Hepatocyte (in vitro differentiated cells): ENCODE measurements at regions not wholly inside any gene's neighbourhood (a gene's known extent, or its start where the extent isn't known, plus 50 kb on each side); places are given as distances from the start of the nearest gene placed in this dataset.

Experiments used
- DNase-seq: peaks from one replicate; pipeline ENCODE4 v3.0.0-alpha.2; 2016; ENCODE audit warnings: low spot score
- H2AFZ ChIP-seq: fragments of 200-600 bp; sonication (generic); 2 replicates; pipeline ENCODE4 v1.6.0; 2016; ENCODE audit warnings: antibody characterized with exemption, mild to moderate bottlenecking
- H3K27ac ChIP-seq: fragments of 200-600 bp; sonication (generic); 2 replicates; pipeline ENCODE4 v1.5.1; 2016; ENCODE audit warnings: mild to moderate bottlenecking
- H3K27me3 ChIP-seq: fragments of 200-600 bp; sonication (generic); 2 replicates; pipeline ENCODE4 v1.6.1; 2016
- H3K36me3 ChIP-seq: fragments of 200-600 bp; sonication (generic); replicated peaks from 2 replicates; pipeline ENCODE4 v1.5.1; 2016; ENCODE audit warnings: low read depth; ENCODE audit not compliant: insufficient read depth
- H3K4me1 ChIP-seq: fragments of 200-600 bp; sonication (generic); 2 replicates; pipeline ENCODE4 v1.5.1; 2016; ENCODE audit warnings: mild to moderate bottlenecking, moderate library complexity; ENCODE audit not compliant: insufficient read depth
- H3K4me2 ChIP-seq: fragments of 200-600 bp; sonication (generic); 2 replicates; pipeline ENCODE4 v1.6.0; 2016
- H3K4me3 ChIP-seq: fragments of 200-600 bp; sonication (generic); 2 replicates; pipeline ENCODE4 v1.5.1; 2016; ENCODE audit warnings: mild to moderate bottlenecking
- H3K79me2 ChIP-seq: fragments of 200-600 bp; sonication (generic); 2 replicates; pipeline ENCODE4 v1.6.0; 2017; ENCODE audit warnings: mild to moderate bottlenecking
- H3K9me2 ChIP-seq: fragments of 200-600 bp; sonication (generic); replicated peaks from 2 replicates; pipeline ENCODE4 v1.6.0; 2017; ENCODE audit warnings: mild to moderate bottlenecking; ENCODE audit not compliant: insufficient read depth
- H3K9me3 ChIP-seq: fragments of 200-600 bp; sonication (generic); 2 replicates; pipeline ENCODE4 v1.5.1; 2016; ENCODE audit warnings: low read depth, mild to moderate bottlenecking
- H4K20me1 ChIP-seq: fragments of 200-600 bp; sonication (generic); 2 replicates; pipeline ENCODE4 v1.6.0; 2016; ENCODE audit warnings: mild to moderate bottlenecking; ENCODE audit not compliant: insufficient read depth, poor library complexity, severe bottlenecking
- EZH2 ChIP-seq: fragments of 200-600 bp; sonication (generic); IDR thresholded peaks from 2 replicates; pipeline ENCODE4 v1.6.1; 2016; ENCODE audit warnings: antibody characterized with exemption, mild to moderate bottlenecking, borderline replicate concordance
- EZH2phosphoT487 ChIP-seq: fragments of 200-600 bp; sonication (generic); IDR thresholded peaks from one replicate; pipeline ENCODE4 v1.6.1; 2018; ENCODE audit warnings: antibody characterized with exemption, mild to moderate bottlenecking, low read depth, moderate library complexity; ENCODE audit not compliant: unreplicated experiment, severe bottlenecking
- WGBS: methylation state at CpG from one replicate; pipeline ENCODE4 v1.1.6; 2016; ENCODE audit warnings: low lambda C conversion rate; ENCODE audit errors: missing lambda C conversion rate; 5-methylcytosine and 5-hydroxymethylcytosine counted together
- TF ChIP-seq, protein P1 (sequence below): fragments of 200-600 bp; sonication (generic); IDR thresholded peaks from 2 replicates; pipeline ENCODE4 v1.5.1; 2016; ENCODE audit warnings: antibody characterized with exemption, mild to moderate bottlenecking; ENCODE audit not compliant: poor library complexity

DNA sequence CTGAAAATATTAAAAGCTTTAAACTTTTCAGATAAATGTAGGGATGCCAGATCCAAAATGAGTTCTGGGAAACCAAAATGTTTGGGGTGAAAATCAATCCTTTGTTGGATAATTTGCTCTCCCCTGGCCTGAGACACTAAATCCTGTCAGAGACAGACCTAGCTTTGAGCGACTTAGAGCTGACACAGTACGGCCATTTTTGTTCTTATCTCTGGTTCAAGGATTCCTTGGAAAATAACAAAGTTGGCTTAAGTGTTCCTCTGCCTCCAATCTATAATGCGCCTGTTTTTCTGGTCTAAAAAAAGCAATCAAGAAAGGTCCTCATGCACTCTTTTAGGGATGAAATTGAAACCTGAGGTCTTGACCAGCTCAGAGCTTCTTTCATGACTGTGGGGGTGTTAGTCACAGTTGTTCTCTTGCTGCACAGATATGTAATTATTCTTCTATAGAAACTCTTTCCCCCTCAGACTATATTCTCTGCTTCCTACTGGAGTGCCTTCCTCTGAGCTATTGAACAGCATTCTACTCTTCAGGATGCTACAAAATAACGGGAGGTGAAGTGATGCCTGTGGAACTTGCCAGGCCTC is 52.3 kb upstream of the EGLN3 start:
- Histone ChIP-seq H2AFZ (no peak overlapping the region), H3K9me3 (no peaks in the 10 kb centered on the region), H3K4me2 (peak overlapping the region; percentile 5)

More for the DNA sequence above, 52.3 kb upstream of the EGLN3 start:
- WGBS = 50% methylated on average over 4 of the region's 4 CpGs
- TF ChIP-seq EZH2 (no peak), EZH2phosphoT487 (no peak)
- TF ChIP-seq, protein P1, sequence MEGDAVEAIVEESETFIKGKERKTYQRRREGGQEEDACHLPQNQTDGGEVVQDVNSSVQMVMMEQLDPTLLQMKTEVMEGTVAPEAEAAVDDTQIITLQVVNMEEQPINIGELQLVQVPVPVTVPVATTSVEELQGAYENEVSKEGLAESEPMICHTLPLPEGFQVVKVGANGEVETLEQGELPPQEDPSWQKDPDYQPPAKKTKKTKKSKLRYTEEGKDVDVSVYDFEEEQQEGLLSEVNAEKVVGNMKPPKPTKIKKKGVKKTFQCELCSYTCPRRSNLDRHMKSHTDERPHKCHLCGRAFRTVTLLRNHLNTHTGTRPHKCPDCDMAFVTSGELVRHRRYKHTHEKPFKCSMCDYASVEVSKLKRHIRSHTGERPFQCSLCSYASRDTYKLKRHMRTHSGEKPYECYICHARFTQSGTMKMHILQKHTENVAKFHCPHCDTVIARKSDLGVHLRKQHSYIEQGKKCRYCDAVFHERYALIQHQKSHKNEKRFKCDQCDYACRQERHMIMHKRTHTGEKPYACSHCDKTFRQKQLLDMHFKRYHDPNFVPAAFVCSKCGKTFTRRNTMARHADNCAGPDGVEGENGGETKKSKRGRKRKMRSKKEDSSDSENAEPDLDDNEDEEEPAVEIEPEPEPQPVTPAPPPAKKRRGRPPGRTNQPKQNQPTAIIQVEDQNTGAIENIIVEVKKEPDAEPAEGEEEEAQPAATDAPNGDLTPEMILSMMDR = no peak
- H3K4me1 ChIP-seq = no peaks in the 10 kb centered on the region
- no peaks in the 10 kb centered on the region for H3K79me2 ChIP-seq
- H3K9me2 ChIP-seq = no peaks in the 10 kb centered on the region
- H4K20me1 ChIP-seq = no peaks in the 10 kb centered on the region
- H3K27me3 ChIP-seq = no peaks in the 10 kb centered on the region
- peak overlapping the region; percentile 50 for H3K27ac ChIP-seq
- no peaks in the 10 kb centered on the region for H3K36me3 ChIP-seq
- H3K4me3 ChIP-seq = no peak overlapping the region
- peak; percentile 8 for DNase-seq
